T-helper 9 cell (primary cell): ENCODE measurements at regions not wholly inside any gene's neighbourhood (a gene's known extent, or its start where the extent isn't known, plus 50 kb on each side); places are given as distances from the start of the nearest gene placed in this dataset.
"Not testable (repeated sequence)": the region's sequence is repeated elsewhere in the genome, so short reads cannot be mapped to it uniquely, and the experiment has no call there.

Source experiments
- DNase-seq: peaks from one replicate; pipeline ENCODE4 v3.0.0-alpha.2; 2020

DNA sequence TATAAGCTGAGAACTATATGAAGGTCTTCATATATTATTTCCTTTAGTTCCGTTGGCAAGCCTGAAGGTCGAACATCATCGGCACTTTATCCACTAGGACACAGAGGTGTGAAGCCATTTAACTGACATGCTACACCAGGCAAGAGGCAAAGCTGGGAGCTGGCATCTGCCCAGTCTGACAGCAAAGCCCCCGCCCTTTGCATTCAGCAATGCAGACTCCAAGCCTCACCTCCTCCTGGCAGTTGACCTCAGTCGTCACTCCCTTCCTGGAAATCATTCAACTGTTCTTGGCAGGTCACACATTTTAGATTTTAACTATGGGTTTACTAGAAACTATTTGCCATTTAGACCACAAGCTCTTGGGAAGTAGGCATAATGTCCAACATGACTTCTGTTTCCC is 135.8 kb upstream of the FRG1 start:
- no peak for DNase-seq

DNA sequence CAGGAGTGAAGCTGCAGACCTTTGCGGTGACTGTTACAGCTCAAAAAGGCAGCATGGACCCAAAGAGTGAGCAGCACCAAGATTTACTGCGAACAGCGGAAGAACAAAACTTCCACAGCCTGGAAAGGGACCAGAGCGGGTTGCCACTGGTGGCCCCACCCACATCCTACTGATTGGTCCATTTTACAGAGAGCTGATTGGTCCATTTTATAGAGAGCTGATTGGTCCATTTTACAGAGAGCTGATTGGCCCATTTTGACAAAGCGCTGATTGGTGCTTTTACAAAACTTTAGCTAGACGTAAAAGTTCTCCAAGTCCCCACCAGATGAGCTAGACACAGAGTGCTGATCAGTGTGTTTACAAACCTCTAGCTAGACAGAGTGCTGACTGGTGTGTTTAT is 134.2 kb upstream of the FRG1 start:
- DNase-seq = no peak

DNA sequence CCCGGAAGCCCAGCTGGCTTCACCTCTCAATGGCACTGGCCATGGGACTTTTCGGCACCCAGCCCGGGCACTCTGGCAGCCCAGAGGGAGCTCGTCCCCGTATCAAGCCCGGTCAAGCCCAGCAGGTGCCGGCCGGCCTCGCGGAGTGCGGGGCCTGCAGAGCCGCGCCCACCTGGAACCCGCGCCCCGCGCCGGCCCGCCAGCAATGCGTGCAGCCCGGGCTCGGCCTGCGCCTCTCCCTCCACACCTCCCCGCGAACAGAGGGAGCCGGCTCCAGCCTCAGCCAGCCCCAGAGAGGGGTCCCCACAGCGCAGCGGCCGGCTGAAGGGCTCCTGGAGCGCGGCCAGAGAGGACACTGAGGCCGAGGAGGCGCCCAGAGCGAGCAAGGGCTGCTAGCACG is 133.6 kb upstream of the FRG1 start:
- no peak for DNase-seq

DNA sequence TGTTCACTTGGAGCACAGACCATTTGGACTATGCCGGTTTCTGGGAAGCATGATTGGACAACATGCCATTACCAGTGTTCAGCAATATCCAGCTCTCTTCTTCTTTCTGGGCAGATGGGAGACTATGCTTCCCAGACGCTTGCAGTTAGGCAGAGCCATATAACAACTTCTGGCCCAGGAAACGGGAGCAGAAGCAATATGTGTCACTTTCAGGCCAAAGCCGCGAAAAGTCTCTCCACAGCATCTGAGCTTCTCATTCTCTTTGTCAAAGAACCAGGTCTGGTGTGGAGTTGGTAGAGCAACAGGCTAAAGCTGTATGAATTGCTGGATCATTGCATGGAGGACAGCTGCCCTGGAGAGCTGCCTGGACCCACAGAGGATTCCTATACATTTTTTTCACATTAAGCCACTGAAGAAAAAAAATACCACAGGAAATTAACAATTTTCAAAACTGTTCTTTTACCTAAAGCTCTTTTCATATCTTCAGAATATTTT is 131.4 kb upstream of the FRG1 start:
- DNase-seq = no peak

DNA sequence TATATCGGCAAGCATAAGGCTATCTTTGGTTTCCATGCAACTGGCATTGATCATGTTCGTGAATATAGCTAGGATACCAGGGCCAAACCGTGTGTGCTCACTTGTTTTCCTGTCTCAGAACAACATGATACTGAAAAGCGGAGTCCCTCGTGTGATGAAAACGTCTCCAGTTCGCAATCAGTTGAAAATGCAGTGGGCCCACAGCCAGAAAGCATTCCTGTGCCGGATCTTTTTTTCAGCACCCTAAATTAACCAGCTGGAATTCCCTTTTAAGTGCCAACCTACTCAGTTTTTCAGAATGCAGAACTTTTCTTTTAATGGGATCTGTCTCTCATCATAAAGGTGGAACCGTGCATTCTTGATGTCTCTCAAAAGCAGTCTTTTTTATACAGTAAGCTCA is 130.8 kb upstream of the FRG1 start:
- no peak for DNase-seq

DNA sequence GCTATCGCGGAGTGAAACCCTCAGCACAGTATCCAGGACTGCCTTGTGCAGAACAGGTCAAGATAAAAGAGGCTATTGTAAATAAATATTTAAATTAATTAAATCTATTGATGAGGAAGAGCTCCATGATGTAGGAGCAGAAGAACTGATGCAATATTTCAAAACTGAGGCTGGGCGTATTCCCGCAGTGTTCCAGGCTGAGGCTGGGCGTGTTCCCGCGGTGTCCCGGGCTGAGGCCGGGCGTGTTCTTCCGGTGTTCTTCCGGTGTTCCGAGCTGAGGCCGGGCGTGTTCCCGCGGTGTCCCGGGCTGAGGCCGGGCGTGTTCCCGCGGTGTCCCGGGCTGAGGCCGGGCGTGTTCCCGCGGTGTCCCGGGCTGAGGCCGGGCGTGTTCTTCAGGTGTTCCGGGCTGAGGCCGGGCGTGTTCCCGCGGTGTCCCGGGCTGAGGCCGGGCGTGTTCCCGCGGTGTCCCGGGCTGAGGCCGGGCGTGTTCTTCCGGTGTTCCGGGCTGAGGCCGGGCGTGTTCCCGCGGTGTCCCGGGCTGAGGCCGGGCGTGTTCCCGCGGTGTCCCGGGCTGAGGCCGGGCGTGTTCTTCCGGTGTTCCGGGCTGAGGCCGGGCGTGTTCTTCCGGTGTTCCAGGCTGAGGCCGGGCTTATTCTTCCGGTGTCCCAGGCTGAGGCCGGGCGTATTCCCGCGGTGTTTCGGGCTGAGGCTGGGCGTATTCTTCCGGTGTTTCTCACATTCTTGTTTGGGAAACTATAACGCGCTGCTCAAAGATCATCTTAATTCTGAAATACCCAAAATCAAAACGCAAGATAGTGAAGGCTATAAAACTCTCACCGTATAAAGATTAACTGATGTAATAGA is 130.1 kb upstream of the FRG1 start:
- not testable (repeated sequence) for DNase-seq

DNA sequence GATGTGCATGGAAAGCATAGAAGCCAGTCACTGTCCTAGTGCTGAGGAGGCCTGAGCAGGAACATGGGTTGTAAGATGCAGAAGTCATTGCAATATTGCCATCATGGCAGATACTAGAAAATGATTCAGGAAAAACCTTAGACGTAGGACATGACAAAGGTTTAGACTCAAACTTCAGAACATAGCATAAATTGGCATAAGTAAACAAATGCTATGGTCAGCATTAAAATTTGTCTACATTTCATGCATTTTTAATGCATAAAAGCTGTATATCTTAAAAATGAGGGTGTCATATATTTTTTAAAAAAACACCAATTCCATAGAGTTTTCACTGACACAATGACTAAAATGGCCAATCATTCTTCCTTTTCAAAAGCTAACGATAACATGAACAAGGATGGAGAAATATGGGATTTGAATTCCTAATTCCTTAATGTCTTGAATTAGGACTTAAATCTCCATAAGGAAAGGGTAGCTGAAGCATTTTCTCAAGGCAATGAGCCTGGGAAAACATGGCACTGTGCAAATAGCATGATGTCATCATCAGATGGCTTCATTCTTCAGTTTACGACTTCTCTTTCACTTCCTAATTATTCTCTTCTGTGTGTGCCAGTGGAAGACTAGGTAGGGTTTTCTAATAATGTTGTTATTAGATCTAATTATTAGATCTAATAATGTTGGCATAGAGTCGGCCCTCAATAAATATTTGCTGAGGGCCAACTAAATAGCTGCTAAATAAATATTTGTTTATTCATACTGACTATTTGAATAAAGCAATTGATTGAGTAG is 125.1 kb upstream of the FRG1 start:
- DNase-seq = no peak

DNA sequence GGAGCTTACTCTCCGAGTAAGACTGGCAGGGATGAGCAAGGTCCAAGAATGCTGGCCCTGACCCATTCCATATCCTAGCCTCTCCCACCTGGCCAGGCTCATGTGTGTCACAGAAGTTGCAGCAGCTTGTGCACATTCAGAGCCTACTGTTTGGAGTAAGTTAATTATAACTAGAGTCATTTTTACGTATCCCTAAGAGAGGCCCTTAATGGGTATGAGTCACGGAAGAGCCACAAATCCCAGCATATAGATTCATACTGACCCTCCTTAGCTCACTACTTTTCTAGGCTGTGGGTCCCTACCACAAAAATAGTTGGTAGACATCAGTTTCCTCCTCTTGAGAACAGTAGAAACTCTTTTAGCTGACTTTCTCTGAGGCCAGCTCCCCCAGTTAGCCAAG is 118.3 kb upstream of the FRG1 start:
- DNase-seq = no peak

DNA sequence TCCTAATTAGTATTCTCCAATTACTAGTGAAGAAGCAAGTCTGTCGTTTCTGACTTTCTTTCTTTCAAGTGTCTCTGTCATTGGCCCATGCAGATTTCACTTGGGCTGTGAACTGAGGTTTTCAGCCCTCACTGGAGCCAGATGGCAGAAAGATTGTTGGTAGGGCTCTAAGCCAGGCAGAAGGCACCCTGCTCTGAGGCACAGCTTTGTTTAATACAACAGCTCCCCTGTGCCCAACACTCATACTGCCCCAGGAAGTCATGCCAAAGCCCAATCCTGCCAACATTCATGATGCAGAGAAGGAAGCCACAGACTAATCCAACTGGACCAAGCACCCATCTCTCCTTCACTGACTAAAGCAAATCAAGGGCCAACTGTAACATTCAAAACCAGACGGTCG is 117.1 kb upstream of the FRG1 start:
- no peak for DNase-seq

DNA sequence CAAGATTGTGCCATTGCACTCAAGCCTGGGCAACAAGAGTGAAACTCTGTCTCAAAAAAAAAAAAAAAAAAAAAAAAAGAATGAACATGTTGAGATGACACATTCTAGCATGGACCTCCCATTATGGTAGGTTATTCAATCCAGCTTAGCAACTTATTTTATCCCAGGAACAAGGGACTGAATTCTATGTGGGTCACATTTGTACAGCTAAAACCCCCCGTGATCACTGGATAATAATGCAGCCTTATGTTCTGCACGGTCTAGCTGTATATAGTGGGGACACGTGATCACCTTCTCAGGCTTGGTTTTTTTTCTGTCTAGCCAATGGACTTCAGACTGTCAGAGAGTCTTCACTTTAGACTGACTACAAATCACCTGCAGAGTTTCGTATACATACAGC is 115.2 kb upstream of the FRG1 start:
- DNase-seq = no peak

DNA sequence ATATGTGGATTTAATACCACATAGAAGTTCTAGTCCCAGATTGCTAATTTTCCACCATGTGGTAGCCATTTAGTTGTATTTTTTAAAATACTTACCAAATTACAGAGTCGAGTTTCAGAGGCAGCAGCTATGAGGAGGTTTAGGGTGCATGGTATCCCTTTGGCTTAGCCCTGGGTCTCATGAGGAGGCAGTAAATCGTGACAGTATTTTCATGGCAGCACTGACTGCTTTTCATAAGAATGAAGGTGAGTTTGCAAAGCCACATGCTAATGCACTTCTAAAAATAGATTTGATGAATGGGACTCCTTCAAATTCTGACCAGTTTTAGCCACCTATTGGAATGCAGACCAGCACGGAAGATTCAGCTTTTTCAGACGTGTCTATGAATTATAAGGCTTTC is 114.0 kb upstream of the FRG1 start:
- DNase-seq = no peak

DNA sequence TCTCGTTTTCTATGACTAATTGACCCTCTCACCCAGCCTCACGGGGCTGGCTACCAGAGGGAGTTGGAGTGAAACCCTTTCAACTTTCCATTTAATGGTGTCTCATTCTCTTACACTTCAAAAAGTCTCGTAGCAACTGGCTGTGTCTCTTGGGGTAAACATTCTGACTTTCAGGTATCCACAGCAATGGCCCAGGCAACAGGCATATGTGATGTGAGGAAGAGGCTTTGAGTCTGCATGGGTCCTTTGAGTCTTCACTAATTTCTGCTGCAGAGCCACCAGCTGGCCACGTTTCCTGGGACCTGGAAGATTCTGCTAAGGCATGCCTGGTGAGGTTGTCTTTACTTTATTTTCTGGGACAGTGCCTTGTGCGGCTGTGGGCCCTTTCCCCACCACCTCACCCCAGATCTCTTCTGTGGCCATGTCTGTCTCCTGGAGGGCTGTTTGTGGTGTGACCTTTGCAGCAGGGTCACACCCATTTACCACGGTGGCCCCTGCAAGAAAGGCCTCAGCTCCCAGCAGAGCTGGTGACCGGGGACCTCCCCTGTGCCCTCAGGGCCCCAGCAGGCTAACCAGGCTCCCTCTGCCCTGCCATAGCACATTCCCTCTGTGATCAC is 112.5 kb upstream of the FRG1 start:
- no peak for DNase-seq

DNA sequence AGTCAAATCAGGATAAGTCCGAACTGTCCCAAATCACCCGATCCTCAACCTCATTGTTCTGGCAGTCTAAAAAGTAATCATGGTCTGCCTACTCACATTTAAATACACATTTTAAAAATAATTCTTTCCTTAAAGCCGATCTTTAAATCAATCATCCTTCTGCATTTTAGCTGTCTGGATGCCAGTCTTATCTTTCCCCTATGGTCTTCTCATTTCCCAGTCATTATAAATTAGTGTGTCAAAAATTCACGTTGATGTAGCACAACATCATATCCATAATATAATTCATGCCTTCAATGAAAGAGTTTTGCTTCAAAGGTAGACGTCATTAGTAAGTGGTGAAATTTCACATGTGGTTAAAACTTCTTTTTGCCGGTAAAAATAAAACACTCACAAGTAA is 108.1 kb upstream of the FRG1 start:
- DNase-seq = no peak

DNA sequence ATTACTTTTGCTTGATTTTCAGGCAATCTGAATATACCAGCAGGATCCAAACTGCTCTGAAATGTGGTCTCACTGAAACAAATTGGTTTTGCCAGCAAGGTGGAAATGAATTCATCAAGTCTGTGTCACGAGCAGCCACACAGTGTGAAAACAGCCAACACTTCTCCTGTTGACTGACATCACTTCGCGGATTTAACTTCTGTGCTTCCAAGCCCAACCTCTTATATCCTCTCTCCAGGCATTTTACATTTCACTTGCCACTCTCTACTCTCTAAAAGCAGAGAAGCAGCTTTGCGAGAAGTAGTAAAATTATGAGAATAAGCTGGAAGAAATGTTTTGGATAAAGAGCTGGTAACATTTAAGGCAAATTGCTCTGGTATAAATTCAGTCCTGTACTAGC is 106.1 kb upstream of the FRG1 start:
- no peak for DNase-seq

DNA sequence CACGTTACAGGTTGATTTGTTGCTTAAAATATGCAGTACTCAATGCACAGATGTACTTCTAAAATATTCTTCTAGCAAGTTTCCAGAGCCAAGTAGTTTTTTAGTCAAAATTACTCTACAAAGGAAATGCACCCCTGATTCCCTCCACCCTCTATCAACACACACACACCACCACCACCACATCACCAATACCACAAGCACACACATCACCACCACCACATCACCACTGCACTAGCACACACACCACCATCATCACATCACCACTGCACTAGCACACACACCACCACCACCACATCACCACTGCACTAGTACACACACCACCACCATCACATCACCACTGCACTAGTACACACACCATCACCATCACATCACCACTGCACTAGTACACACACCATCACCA is 105.2 kb upstream of the FRG1 start:
- DNase-seq = no peak

DNA sequence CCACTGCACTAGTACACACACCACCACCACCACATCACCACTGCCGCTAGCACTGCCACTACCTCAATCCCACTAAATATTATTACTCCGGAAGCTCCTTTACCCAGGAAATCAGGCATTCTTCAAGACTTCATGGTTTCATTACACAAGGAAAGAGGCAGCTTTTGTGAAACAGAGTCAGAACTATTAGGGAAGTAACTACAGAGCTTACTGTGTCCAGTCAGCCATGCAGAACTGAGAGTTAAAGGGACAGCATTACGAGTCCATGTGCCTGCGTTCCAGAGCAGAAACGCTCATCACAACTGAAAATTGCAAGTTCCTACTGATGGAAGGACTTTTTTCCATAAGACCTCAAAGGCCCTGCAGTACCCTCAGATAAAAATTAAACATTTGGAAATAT is 103.2 kb upstream of the FRG1 start:
- DNase-seq = no peak

DNA sequence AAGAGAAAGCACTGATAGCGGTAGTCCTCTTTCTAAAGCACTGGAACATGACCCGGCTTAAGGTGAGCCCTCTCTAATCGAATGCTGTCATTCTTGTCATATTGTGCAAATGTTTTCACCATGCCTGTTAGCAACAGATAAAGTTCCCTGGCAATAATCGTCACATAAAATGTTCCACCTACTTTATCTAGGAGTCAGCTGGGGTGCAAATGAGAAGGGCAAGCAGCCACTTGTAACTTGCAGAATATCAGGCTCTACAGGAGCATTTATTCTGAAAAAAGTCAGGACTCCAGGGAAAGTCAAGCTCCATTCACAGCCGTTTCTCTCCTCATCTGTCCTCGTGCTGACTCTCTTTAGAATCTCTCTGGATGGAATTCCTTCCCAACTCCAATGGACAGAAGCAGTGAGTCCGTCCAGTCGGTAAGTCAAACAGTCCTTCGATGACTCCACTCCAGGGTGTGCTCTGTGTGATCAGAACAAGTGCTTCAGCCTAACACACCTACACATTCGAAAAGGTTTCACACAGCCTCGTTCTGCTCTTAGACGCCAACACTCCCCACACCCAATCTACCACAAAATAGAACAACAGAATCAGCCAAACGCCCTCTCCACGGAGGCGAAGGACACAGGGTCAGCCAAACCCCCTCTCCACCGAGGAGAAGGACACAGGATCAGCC is 101.7 kb upstream of the FRG1 start:
- no peak for DNase-seq

DNA sequence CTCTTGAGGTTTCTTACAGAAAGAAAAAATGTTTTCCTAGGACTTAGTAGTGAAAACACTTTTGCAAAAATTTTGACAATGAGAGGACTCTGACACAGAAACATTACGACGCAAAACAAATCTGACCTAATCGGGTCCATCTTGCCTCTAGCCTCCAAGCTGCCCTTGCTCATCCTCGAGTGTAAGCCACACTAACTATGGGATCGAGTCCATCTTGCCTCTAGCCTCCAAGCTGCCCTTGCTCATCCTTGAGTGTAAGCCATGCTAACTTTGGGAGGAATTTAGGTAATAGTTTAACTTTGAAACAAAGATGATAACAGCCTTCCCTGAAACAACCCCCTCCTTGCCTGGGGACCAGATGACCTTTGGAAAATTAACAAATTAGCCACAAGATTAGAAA is 100.3 kb upstream of the FRG1 start:
- DNase-seq = no peak

DNA sequence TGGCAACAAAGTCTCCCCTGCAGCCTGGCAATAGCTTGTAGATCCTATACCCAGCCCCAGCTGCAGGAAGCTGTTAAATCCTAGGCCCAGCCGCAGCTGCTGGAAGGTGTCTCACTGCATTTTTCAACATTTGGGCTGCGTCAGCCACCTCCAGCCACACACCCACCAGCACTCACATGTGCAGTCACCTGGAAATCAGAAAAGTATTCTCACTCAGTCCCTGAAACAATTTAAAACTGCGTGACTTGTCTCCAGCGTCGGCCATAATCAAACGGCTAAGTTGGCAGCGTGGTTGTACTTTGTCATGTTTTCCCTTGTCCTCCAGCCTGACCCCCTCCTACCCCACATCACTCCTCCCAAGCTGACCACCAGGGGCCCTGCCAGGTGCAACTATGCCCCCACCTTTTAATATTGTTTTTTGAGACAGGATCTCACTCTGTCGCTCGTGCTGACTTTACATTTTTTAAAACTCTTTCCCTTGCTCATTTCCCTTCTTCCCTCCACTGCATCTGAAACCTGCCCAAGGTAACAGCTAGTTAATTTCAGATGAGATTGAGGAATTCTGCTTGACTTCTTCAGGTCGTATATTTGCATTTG is 97.2 kb upstream of the FRG1 start:
- no peak for DNase-seq

DNA sequence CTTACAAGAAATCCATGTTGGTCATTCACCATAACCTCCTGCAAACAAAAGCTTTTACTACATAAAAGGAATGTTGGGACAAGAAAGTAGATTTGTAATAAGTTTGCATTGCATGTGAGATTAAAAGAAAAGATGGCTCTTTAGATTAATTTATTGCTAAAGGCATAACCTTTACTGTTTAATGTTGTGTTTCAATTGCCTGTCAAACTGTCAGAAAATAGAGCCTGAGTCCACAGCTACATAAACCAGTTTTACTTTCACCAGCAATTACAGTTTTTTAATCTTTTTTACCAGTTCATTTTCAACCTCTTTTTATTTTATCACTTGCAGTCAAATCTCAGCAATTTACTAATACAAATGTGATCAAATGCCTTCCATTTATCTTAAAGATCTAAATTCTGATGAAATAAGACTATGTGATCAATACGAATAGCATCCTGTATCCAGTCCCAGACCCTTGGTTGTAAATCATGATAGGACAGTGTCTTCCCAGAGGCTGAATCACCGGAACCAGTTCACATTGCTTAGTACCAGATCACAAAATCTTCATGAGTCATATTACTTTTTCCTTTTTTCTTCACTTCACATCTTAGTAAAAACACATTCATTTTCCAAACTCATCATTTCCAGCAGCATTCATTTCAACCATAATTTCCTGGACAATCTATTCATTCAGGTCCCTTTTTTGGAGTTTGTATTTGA is 95.4 kb upstream of the FRG1 start:
- no peak for DNase-seq

DNA sequence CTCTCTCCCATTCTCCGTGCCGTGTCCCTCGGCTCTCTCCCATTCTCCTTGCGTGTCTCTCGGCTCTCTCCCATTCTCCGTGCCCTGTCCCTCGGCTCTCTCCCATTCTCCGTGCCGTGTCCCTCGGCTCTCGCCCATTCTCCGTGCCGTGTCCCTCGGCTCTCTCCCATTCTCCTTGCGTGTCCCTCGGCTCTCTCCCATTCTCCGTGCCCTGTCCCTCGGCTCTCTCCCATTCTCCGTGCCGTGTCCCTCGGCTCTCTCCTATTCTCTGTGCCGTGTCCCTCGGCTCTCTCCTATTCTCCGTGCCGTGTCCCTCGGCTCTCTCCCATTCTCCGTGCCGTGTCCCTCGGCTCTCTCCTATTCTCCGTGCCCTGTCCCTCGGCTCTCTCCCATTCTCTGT is 94.6 kb upstream of the FRG1 start:
- DNase-seq = not testable (repeated sequence)

DNA sequence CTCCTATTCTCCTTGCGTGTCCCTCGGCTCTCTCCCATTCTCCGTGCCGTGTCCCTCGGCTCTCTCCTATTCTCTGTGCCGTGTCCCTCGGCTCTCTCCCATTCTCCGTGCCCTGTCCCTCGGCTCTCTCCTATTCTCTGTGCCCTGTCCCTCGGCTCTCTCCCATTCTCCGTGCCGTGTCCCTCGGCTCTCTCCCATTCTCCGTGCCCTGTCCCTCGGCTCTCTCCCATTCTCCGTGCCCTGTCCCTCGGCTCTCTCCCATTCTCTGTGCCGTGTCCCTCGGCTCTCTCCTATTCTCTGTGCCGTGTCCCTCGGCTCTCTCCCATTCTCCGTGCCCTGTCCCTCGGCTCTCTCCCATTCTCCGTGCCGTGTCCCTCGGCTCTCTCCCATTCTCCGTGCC is 94.1 kb upstream of the FRG1 start:
- peak; percentile 3 for DNase-seq
